ENCODE measurements at regions not wholly inside any gene's neighbourhood (a gene's known extent, or its start where the extent isn't known, plus 50 kb on each side); places are given as distances from the start of the nearest gene placed in this dataset.

GRCh38 chr5:42886635-42887034 lies 74.9 kb upstream of the SELENOP start:
- TF ChIP-seq EZH2 (IDR thresholded peaks at IDR 0.05; ENCODE audit: insufficient read depth, poor library complexity, severe bottlenecking) (no peak), EZH2phosphoT487 (IDR thresholded peaks at IDR 0.05; ENCODE audit: insufficient read depth, low read depth) (no peak)
